HFFc6 (cell line): ENCODE measurements at regions not wholly inside any gene's neighbourhood (a gene's known extent, or its start where the extent isn't known, plus 50 kb on each side); places are given as distances from the start of the nearest gene placed in this dataset.

ENCODE experiments used
- DNase-seq: peaks from one replicate; pipeline ENCODE4 v3.0.0-alpha.2; 2018
- H3K27ac Mint-ChIP-seq: 2 replicates; pipeline ENCODE4 v1.8.0; 2020; ENCODE audit warnings: mild to moderate bottlenecking, mixed read lengths
- H3K27me3 Mint-ChIP-seq: 2 replicates; pipeline ENCODE4 v1.8.0; 2021; ENCODE audit warnings: mild to moderate bottlenecking, moderate library complexity, mixed read lengths; ENCODE audit not compliant: insufficient read depth
- H3K36me3 Mint-ChIP-seq: 2 replicates; pipeline ENCODE4 v1.8.0; 2021; ENCODE audit warnings: low read depth, mixed read lengths
- H3K4me1 Mint-ChIP-seq: 2 replicates; pipeline ENCODE4 v1.8.0; 2020; ENCODE audit warnings: low read depth, mixed read lengths
- H3K4me3 Mint-ChIP-seq: 2 replicates; pipeline ENCODE4 v1.8.0; 2020; ENCODE audit warnings: mild to moderate bottlenecking, moderate library complexity, mixed read lengths
- H3K9me3 Mint-ChIP-seq: 2 replicates; pipeline ENCODE4 v1.8.0; 2020; ENCODE audit warnings: mild to moderate bottlenecking, mixed read lengths
- TF ChIP-seq, protein P1 (sequence below): fragments of 200-600 bp; sonication (generic); IDR thresholded peaks from 2 replicates; pipeline ENCODE4 v1.5.0; 2021; ENCODE audit warnings: antibody characterized with exemption, mild to moderate bottlenecking

DNA sequence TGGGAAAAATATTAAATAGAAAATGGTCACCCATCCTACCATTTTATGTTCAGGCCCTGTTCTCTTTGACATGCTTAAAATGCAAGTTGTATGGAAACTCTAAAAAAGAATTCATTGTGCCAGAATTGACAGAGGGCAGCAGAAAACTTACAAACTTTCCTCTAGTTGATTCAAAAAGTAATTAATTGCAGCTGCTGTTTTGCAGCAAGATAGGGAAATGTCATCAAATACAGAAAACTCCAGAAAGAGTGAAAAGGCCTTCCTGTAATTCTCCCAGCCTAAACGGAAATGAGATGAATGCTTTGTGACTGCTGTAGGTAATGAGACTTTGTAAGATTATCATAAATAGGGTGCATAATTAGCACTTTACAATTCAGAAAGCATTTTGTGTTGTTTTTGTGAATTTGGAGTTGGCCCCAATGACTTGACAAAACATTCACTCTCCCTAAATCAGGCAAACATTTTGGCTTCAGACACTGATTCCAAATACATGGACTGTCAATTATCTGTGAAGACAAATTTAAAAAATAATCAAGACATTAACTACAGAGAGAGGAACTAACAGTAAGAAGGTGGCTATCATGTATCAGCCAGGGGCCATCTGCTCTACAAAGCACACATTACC lies 861.8 kb downstream of the SQOR start:
- Mint-ChIP-seq H3K27me3 (no peaks in the 10 kb centered on the region), H3K9me3 (peaks cover 10% of the 10 kb centered on the region), H3K36me3 (peaks cover 4% of the 10 kb centered on the region; the same call in 1 of the 2 replicates), H3K4me3 (no peak overlapping the region), H3K27ac (no peak overlapping the region), H3K4me1 (no peaks in the 10 kb centered on the region)
- no peak for DNase-seq
- TF ChIP-seq, protein P1, sequence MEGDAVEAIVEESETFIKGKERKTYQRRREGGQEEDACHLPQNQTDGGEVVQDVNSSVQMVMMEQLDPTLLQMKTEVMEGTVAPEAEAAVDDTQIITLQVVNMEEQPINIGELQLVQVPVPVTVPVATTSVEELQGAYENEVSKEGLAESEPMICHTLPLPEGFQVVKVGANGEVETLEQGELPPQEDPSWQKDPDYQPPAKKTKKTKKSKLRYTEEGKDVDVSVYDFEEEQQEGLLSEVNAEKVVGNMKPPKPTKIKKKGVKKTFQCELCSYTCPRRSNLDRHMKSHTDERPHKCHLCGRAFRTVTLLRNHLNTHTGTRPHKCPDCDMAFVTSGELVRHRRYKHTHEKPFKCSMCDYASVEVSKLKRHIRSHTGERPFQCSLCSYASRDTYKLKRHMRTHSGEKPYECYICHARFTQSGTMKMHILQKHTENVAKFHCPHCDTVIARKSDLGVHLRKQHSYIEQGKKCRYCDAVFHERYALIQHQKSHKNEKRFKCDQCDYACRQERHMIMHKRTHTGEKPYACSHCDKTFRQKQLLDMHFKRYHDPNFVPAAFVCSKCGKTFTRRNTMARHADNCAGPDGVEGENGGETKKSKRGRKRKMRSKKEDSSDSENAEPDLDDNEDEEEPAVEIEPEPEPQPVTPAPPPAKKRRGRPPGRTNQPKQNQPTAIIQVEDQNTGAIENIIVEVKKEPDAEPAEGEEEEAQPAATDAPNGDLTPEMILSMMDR, result no peak

DNA sequence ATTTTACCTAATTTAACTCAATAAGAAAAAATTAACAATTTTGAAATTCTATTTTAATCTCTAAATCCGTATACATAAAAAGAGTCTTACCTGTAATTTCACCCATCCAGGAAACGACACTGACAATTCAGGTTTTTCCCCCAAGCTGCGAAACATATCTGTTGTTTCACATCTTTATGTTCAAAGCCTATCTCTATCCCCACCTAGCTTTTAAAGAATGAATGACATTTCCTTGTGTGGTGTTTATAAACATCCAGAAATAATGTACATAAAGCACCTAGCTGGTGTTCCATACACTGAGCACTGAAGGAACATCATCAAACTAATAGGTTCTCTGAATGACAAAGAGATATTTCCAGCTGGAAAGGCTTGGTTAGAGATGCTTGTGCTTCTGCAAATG lies 867.8 kb downstream of the SQOR start:
- Mint-ChIP-seq H3K4me1 (no peaks in the 10 kb centered on the region; the same call in 1 of the 2 replicates), H3K27ac (no peak overlapping the region), H3K36me3 (no peaks in the 10 kb centered on the region), H3K9me3 (no peaks in the 10 kb centered on the region), H3K4me3 (no peak overlapping the region), H3K27me3 (no peaks in the 10 kb centered on the region)
- no peak for DNase-seq
- TF ChIP-seq, protein P1, result peak; percentile 69

DNA sequence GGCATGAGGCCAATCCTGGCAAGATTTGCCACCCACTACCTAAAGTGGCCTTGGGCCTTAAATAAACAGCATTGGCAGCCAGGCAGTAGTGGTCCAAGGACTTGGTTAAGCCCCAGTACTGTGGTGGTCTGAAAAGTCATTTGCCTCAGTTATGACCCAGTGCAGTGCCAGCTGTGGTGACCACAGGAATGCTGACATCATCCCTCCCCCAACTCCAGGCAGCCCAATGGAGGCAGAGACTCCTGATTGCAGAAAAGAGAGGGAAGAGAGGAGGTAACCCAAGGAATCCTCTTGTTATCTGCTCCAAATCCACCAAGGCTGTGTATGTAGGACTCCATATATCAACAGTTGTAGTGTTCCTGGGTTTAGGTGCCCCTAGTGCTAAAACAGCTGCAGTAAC lies 883.6 kb downstream of the SQOR start:
- H3K4me3 Mint-ChIP-seq, result no peak overlapping the region
- H3K27me3 Mint-ChIP-seq, result no peaks in the 10 kb centered on the region; the same call in 1 of the 2 replicates
- no peak overlapping the region for H3K27ac Mint-ChIP-seq
- peaks cover 21% of the 10 kb centered on the region for H3K9me3 Mint-ChIP-seq
- TF ChIP-seq, protein P1, result no peak
- H3K4me1 Mint-ChIP-seq, result no peaks in the 10 kb centered on the region
- no peak for DNase-seq
- H3K36me3 Mint-ChIP-seq, result no peaks in the 10 kb centered on the region

DNA sequence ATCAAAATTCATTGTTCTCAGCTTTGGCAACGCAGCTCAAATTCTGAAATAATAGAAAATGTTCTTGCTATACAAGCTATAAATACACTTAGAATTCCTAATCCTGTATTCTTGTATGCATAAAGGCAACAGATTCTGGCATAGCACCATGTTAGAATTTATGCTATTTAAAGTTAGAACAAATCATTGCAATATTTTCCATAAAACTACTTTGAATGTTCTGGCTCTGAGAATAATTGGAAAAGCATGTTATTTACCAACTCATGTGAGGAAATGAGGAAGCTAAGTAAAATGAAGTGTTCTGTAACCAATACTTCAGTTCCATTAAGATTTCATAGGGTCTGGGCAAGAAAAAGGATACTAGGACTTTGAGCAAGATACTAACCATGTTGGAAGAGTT lies 888.9 kb downstream of the SQOR start:
- no peaks in the 10 kb centered on the region for H3K4me1 Mint-ChIP-seq

DNA sequence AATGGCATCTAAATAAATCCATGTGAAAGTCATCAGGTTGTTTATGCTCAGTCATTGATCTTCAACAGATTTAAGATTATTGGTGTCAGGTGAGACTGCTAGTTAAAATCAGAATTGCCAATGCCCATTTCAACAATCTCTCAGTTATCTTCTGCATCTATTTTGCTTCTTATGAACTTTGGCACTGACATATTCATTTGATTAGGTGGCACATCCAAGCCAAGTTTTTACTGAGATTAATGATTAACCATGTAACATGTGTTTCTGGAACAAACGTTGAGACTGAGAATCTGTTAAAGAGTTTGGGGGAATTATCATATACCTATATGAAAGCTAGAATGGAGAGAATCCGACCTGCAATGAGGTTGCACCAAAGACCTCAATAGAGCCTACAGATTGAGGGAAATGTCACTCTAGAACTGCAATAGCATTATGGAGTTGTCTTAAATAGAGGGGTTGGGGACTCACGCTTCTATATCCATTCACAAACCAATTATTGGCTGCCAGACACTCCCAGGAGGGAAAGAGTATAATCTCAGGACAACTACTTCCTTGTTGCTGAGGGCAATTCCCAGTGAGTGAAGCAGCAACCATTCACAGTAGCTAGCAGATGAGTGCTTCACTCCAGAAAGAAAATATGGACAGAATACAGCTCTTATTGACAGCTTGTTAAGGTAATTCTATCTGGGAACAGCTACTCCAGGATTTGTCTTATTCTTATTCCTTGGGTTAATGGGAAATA lies 891.3 kb downstream of the SQOR start:
- Mint-ChIP-seq H3K9me3 (peaks cover 27% of the 10 kb centered on the region), H3K4me3 (no peak overlapping the region), H3K4me1 (no peaks in the 10 kb centered on the region), H3K36me3 (no peaks in the 10 kb centered on the region), H3K27me3 (no peaks in the 10 kb centered on the region), H3K27ac (no peak overlapping the region)
- DNase-seq, result no peak
- TF ChIP-seq, protein P1, result no peak

More for the DNA sequence above, 888.9 kb downstream of the SQOR start:
- TF ChIP-seq, protein P1, result no peak
- Mint-ChIP-seq H3K4me3 (no peak overlapping the region), H3K27me3 (no peaks in the 10 kb centered on the region; the same call in 1 of the 2 replicates), H3K9me3 (peaks cover 22% of the 10 kb centered on the region), H3K27ac (no peak overlapping the region), H3K36me3 (no peaks in the 10 kb centered on the region)
- no peak for DNase-seq
